ENCODE measurements at regions not wholly inside any gene's neighbourhood (a gene's known extent, or its start where the extent isn't known, plus 50 kb on each side); places are given as distances from the start of the nearest gene placed in this dataset.

DNA sequence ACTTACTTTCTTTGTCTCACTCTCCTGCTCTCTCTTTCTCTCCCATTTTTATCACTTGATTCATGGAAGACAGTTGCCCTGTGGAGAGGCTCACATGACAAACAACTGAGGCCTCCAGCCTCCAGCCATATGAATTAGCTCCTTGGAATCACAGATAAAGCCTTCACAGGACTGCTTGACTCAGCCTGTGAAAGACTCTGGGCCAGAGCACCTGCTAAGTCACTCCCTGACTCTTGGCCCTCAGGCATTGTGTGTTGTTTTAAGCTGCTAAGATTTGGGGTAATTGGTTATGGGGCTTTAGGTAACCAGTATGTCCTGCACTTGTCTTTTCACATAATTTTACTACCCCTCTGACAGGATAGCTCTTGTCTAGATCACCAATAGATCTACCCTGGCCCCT is 334.9 kb downstream of the SOX11 start:
- Mint-ChIP-seq H3K4me3 (no peak overlapping the region), H3K27me3 (ENCODE audit: low read depth) (peaks cover 3% of the 10 kb centered on the region), H3K36me3 (ENCODE audit: insufficient read depth in 1 of 3, low read depth in 3 of 3) (no peaks in the 10 kb centered on the region), H3K27ac (peak overlapping the region in 2 of 3 experiments; percentile 8 to 82; a peak in 3 of 7 replicates), H3K4me1 (peaks cover 5 to 6% of the 10 kb centered on the region in 2 experiments; a peak in 3 of 4 replicates), H3K9me3 (no peaks in the 10 kb centered on the region; a peak in 1 of 5 replicates)
- H3K4me2 ChIP-seq (ENCODE audit: insufficient read depth, insufficient read length, low read length): no peak overlapping the region
- H3K56ac ChIP-seq (ENCODE audit: insufficient read length, low read depth, low read length): no peak overlapping the region
- no peak overlapping the region for H2BK12ac ChIP-seq (ENCODE audit: insufficient read length, low read depth, low read length)
- no peak overlapping the region for H4K91ac ChIP-seq (ENCODE audit: insufficient read length, low read depth, low read length)
- H3K79me1 ChIP-seq (ENCODE audit: insufficient read depth, low read depth, low read length, poor library complexity, severe bottlenecking): no peaks in the 10 kb centered on the region
- no peak overlapping the region for H4K5ac ChIP-seq (ENCODE audit: insufficient read length, low read depth, low read length)
- H3T11ph ChIP-seq (ENCODE audit: low read length): no peak overlapping the region
- no peaks in the 10 kb centered on the region for H3K23me2 ChIP-seq (ENCODE audit: insufficient read length, low read depth, low read length, poor library complexity, severe bottlenecking)
- H2BK15ac ChIP-seq (ENCODE audit: low read depth, low read length): no peak overlapping the region
- no peak for DNase-seq
- no peak overlapping the region for H3K18ac ChIP-seq (ENCODE audit: insufficient read length, low read depth, low read length)
- H4K8ac ChIP-seq (replicated peaks; ENCODE audit: insufficient read length, low read depth, low read length): no peak overlapping the region
- no peak overlapping the region for H3K14ac ChIP-seq (ENCODE audit: insufficient read depth, low read length)
- no peaks in the 10 kb centered on the region for H3K27me3 ChIP-seq (ENCODE audit: insufficient read depth, low read length)
- no peak overlapping the region for H2AK5ac ChIP-seq (ENCODE audit: insufficient read length, low read length)
- H4K20me1 ChIP-seq (ENCODE audit: control insufficient read depth, insufficient read depth, insufficient read length): no peaks in the 10 kb centered on the region
- H3K4me1 ChIP-seq (ENCODE audit: insufficient read depth, low read length): no peaks in the 10 kb centered on the region
- H2BK120ac ChIP-seq (ENCODE audit: low read depth, low read length, poor library complexity, severe bottlenecking): no peak overlapping the region
- no peaks in the 10 kb centered on the region for H3K9me3 ChIP-seq (ENCODE audit: control insufficient read depth, low read depth, low read length)
- H3K9ac ChIP-seq (ENCODE audit: extremely low read depth, insufficient read length, low read length): no peak overlapping the region
- no peak overlapping the region for H2BK20ac ChIP-seq (ENCODE audit: low read depth, low read length, poor library complexity, severe bottlenecking)
- no peaks in the 10 kb centered on the region for H3K79me2 ChIP-seq (ENCODE audit: insufficient read depth, low read length)
- no peak overlapping the region for H2BK5ac ChIP-seq (ENCODE audit: insufficient read length, low read length)
- TF ChIP-seq, protein P1, sequence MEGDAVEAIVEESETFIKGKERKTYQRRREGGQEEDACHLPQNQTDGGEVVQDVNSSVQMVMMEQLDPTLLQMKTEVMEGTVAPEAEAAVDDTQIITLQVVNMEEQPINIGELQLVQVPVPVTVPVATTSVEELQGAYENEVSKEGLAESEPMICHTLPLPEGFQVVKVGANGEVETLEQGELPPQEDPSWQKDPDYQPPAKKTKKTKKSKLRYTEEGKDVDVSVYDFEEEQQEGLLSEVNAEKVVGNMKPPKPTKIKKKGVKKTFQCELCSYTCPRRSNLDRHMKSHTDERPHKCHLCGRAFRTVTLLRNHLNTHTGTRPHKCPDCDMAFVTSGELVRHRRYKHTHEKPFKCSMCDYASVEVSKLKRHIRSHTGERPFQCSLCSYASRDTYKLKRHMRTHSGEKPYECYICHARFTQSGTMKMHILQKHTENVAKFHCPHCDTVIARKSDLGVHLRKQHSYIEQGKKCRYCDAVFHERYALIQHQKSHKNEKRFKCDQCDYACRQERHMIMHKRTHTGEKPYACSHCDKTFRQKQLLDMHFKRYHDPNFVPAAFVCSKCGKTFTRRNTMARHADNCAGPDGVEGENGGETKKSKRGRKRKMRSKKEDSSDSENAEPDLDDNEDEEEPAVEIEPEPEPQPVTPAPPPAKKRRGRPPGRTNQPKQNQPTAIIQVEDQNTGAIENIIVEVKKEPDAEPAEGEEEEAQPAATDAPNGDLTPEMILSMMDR (conservative IDR thresholded peaks at IDR 0.05): no peak
- H2AFZ ChIP-seq (ENCODE audit: low read length): peak overlapping the region; percentile 12
- no peak overlapping the region for H3K23ac ChIP-seq (ENCODE audit: insufficient read length, low read depth, low read length)
- no peak overlapping the region for H3K4ac ChIP-seq (ENCODE audit: low read depth, low read length)
- no peak overlapping the region for H3K27ac ChIP-seq (ENCODE audit: insufficient read length, low read depth, low read length)

Measured in H9 (cell line).